ENCODE measurements at regions not wholly inside any gene's neighbourhood (a gene's known extent, or its start where the extent isn't known, plus 50 kb on each side); places are given as distances from the start of the nearest gene placed in this dataset.
"Not testable (repeated sequence)": the region's sequence is repeated elsewhere in the genome, so short reads cannot be mapped to it uniquely, and the experiment has no call there.

GRCh38 chr5:6078881-6079280 is 299.5 kb downstream of the MED10 start:
- no peak for TF ChIP-seq CTCF (conservative IDR thresholded peaks at IDR 0.05)
- TF ChIP-seq ZFX (IDR thresholded peaks at IDR 0.05): no peak
- H3K27ac ChIP-seq: no peak overlapping the region

GRCh38 chr5:6076341-6077239 is 301.8 kb downstream of the MED10 start:
- TF ChIP-seq CTCF (conservative IDR thresholded peaks at IDR 0.05) (no peak), ZFX (IDR thresholded peaks at IDR 0.05) (no peak)
- H3K27ac ChIP-seq: no peak overlapping the region

DNA sequence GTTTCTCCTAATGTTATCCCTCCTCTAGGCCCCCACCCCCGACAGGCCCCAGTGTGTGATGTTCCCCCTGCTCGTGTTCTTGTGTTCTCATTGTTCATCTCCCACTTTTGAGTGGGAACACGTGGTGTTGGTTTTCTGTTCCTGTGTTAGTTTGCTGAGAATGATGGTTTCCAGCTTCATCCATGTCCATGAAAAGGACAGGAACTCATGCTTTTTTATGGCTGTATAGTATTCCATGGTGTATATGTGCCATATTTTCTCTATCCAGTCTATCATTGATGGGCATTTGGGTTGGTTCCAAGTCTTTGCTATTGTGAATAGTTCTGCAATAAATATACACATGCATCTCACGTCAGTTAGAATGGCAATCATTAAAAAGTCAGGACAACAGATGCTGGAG is 305.9 kb downstream of the MED10 start:
- H3K27ac ChIP-seq: not testable (repeated sequence)

DNA sequence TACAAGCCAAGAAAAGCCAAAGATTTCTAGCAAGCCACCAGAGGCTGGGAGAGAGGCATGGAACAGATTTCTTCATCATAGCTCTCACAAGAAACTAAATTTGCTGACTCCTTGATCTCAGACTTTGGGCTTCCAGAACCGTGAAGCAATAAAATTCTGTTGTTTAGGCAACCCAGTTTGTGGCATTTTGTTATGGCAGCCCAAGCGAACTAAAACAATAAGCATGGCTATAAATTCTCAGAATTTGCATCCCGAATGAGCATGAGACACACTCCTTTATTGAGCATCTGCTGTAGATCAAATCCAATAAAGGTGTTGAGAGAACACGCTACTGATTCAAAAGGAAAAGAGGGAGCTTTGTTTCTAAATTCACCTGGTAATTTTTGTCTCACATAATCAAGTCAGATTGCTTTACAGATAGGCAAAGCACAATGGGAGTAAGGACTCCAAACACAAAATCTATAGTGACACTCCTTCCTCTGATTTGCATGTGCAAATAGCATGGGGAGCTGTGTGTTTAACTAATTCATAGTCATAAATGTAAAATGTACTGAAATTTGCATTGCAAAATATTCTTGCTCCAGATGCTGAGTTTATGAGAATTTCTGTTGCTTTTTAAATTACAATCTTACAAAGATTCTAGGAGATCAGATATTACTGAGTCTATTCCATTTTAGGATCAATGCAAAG is 308.7 kb downstream of the MED10 start:
- TF ChIP-seq ZFX (IDR thresholded peaks at IDR 0.05): no peak
- TF ChIP-seq CTCF (conservative IDR thresholded peaks at IDR 0.05): no peak
- H3K27ac ChIP-seq: no peak overlapping the region

DNA sequence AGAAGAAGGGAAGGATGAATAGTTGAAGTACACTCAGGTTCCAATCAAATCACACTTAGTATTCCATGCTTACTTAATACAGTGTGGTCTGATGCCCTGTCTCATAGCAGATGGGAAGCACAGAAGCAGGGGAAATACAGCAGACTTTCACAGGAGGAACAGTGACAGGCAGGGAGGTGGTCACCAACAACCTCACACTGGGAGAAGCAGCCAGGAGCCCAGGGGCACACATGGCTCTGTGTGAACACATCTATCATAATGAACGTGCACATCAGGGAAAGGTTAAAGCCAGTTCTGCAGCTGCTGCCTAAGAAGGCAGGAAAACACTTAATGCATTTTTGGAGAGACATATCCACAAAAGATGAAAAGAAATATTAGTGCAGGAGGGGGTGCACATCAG is 312.3 kb downstream of the MED10 start:
- no peak overlapping the region for H3K27ac ChIP-seq
- no peak for TF ChIP-seq CTCF (conservative IDR thresholded peaks at IDR 0.05)
- no peak for TF ChIP-seq ZFX (IDR thresholded peaks at IDR 0.05)

DNA sequence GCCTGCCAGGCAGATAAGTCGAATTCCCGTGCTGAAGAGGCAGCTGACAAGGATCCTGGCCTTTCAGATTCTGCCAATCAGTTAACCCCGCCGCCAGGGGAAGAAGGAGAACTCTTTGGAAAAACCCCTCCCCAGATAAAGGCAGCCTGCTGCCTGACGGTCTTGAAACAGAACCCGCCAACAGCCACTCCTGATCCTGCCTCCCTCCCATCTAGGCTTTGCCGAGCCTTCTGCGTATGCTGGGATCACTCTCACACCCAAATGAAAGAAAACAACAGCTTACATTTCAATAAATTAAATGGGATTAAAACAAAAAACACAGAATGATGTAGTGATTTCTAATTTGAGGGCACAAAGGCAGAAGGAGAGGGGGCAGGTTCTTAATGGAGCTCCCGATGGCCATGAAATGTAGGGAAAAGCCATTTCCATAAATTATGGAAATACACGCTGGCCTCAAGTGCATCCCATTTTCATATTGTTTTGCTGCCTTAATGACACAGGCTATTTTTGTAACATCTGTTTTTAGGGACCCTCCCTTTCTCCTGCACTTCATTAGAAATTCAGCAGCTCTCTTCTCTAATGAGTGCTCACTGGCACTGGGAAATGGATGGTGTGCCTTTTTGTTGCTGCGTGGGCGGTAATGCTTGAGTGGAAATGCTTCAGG is 319.1 kb downstream of the MED10 start:
- TF ChIP-seq ZFX (IDR thresholded peaks at IDR 0.05) (no peak), CTCF (conservative IDR thresholded peaks at IDR 0.05) (no peak)
- H3K27ac ChIP-seq: no peak overlapping the region

GRCh38 chr5:6058055-6058715 is 320.2 kb downstream of the MED10 start:
- no peak overlapping the region for H3K27ac ChIP-seq
- no peak for TF ChIP-seq ZFX (IDR thresholded peaks at IDR 0.05)
- no peak for TF ChIP-seq CTCF (conservative IDR thresholded peaks at IDR 0.05)
